Prostate gland (tissue), 2 donors: ENCODE measurements at regions not wholly inside any gene's neighbourhood (a gene's known extent, or its start where the extent isn't known, plus 50 kb on each side); places are given as distances from the start of the nearest gene placed in this dataset.

Experiments used
- POLR2A ChIP-seq: fragments of 450-650 bp; IDR thresholded peaks from one replicate; pipeline ENCODE4 v1.6.1; 2016; ENCODE audit warnings: antibody characterized with exemption, mild to moderate bottlenecking
- POLR2AphosphoS5 ChIP-seq: sonication (generic); formaldehyde crosslinking; IDR thresholded peaks from one replicate; pipeline ENCODE4 v1.6.1; 2017; ENCODE audit warnings: antibody characterized with exemption
- TF ChIP-seq, protein P1 (sequence below), 4 experiments: fragments of 200-600 bp in 2 of 4; fragments of 450-650 bp in 2 of 4; sonication (generic) in 2 of 4; IDR thresholded peaks; 1 replicate in 3 of 4; 2 replicates in 1 of 4; pipeline ENCODE4 v1.5.1; 2016 to 2019; ENCODE audit warnings: antibody characterized with exemption in 4 of 4, mild to moderate bottlenecking in 2 of 4, moderate library complexity in 2 of 4

GRCh38 chr2:45259138-45259537, 249.9 kb upstream of the SIX2 start:
- TF ChIP-seq, protein P1, sequence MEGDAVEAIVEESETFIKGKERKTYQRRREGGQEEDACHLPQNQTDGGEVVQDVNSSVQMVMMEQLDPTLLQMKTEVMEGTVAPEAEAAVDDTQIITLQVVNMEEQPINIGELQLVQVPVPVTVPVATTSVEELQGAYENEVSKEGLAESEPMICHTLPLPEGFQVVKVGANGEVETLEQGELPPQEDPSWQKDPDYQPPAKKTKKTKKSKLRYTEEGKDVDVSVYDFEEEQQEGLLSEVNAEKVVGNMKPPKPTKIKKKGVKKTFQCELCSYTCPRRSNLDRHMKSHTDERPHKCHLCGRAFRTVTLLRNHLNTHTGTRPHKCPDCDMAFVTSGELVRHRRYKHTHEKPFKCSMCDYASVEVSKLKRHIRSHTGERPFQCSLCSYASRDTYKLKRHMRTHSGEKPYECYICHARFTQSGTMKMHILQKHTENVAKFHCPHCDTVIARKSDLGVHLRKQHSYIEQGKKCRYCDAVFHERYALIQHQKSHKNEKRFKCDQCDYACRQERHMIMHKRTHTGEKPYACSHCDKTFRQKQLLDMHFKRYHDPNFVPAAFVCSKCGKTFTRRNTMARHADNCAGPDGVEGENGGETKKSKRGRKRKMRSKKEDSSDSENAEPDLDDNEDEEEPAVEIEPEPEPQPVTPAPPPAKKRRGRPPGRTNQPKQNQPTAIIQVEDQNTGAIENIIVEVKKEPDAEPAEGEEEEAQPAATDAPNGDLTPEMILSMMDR (IDR thresholded peaks at IDR 0.05), result no peak
- TF ChIP-seq POLR2AphosphoS5, result no peak
- TF ChIP-seq POLR2A, result no peak
